SK-N-SH treated with all-trans-retinoic acid at 6 μM for 48 hours (cell line): ENCODE measurements at regions not wholly inside any gene's neighbourhood (a gene's known extent, or its start where the extent isn't known, plus 50 kb on each side); places are given as distances from the start of the nearest gene placed in this dataset.

Experiments used
- ATAC-seq: fragments of 200-7000 bp; cut with Tn5 transposase; 3 replicates; pipeline ENCODE4 v1.9.1; 2020; ENCODE audit warnings: mild to moderate bottlenecking, moderate library complexity
- ARNTL ChIP-seq: fragments of 450-650 bp; formaldehyde crosslinking; IDR thresholded peaks from 2 replicates; pipeline ENCODE4 v1.5.0; 2020; ENCODE audit warnings: low read depth, mild to moderate bottlenecking, moderate library complexity, borderline replicate concordance
- BACH2 ChIP-seq: fragments of 250-450 bp; sonication (Bioruptor Pico); IDR thresholded peaks from 2 replicates; pipeline ENCODE4 v1.9.0; 2021; ENCODE audit warnings: mild to moderate bottlenecking, borderline replicate concordance
- CSDC2 ChIP-seq: fragments of 250-450 bp; sonication (Bioruptor Pico); IDR thresholded peaks from 2 replicates; pipeline ENCODE4 v1.5.0; 2020; ENCODE audit warnings: mild to moderate bottlenecking, moderate library complexity
- ESRRG ChIP-seq: fragments of 250-450 bp; sonication (Bioruptor Pico); IDR thresholded peaks from 2 replicates; pipeline ENCODE4 v1.6.1; 2021; ENCODE audit warnings: mild to moderate bottlenecking
- GLIS3 ChIP-seq: fragments of 250-450 bp; sonication (Bioruptor Pico); IDR thresholded peaks from 2 replicates; pipeline ENCODE4 v1.5.0; 2020; ENCODE audit warnings: mild to moderate bottlenecking, moderate library complexity
- ISL1 ChIP-seq: fragments of 250-450 bp; sonication (Bioruptor Pico); IDR thresholded peaks from 2 replicates; pipeline ENCODE4 v2.1.2; 2022; ENCODE audit warnings: mild to moderate bottlenecking, moderate library complexity
- OSR1 ChIP-seq: fragments of 250-450 bp; sonication (Bioruptor Pico); IDR thresholded peaks from 2 replicates; pipeline ENCODE4 v1.8.0; 2022; ENCODE audit warnings: moderate library complexity, mild to moderate bottlenecking, inconsistent platforms
- PPARA ChIP-seq: fragments of 250-450 bp; sonication (Bioruptor Pico); IDR thresholded peaks from 2 replicates; pipeline ENCODE4 v1.5.0; 2020; ENCODE audit warnings: mild to moderate bottlenecking, borderline replicate concordance
- RARB ChIP-seq: fragments of 250-450 bp; sonication (Bioruptor Pico); IDR thresholded peaks from 2 replicates; pipeline ENCODE4 v1.8.0; 2021; ENCODE audit warnings: mild to moderate bottlenecking, moderate library complexity
- SNAI2 ChIP-seq: fragments of 250-450 bp; sonication (Bioruptor Pico); IDR thresholded peaks from 2 replicates; pipeline ENCODE4 v1.5.0; 2020; ENCODE audit warnings: mild to moderate bottlenecking, moderate library complexity
- TCF4 ChIP-seq: fragments of 250-450 bp; sonication (Bioruptor Pico); IDR thresholded peaks from 2 replicates; pipeline ENCODE4 v1.8.0; 2021; ENCODE audit warnings: mild to moderate bottlenecking, moderate library complexity, borderline replicate concordance
- TOX ChIP-seq: fragments of 250-450 bp; sonication (Bioruptor Pico); IDR thresholded peaks from 2 replicates; pipeline ENCODE4 v1.8.0; 2021; ENCODE audit warnings: mild to moderate bottlenecking, moderate library complexity, borderline replicate concordance
- ZFP30 ChIP-seq: fragments of 450-650 bp; formaldehyde crosslinking; IDR thresholded peaks from 2 replicates; pipeline ENCODE4 v1.5.0; 2022; ENCODE audit warnings: mild to moderate bottlenecking, moderate library complexity
- ZNF565 ChIP-seq: fragments of 450-650 bp; formaldehyde crosslinking; conservative IDR thresholded peaks from 2 replicates; pipeline ENCODE4 v1.5.0; 2020; ENCODE audit warnings: low read depth, mild to moderate bottlenecking, moderate library complexity
- ZNF8 ChIP-seq: fragments of 450-650 bp; formaldehyde crosslinking; IDR thresholded peaks from 2 replicates; pipeline ENCODE4 v1.5.0; 2020; ENCODE audit warnings: mild to moderate bottlenecking, moderate library complexity
- TF ChIP-seq, protein P1 (sequence below): fragments of 250-450 bp; sonication (Bioruptor Pico); IDR thresholded peaks from 2 replicates; pipeline ENCODE4 v1.8.0; 2020; ENCODE audit warnings: mild to moderate bottlenecking, moderate library complexity, borderline replicate concordance
- TF ChIP-seq, protein P2 (sequence below): fragments of 250-450 bp; sonication (Bioruptor Pico); IDR thresholded peaks from 2 replicates; pipeline ENCODE4 v1.5.0; 2020; ENCODE audit warnings: mild to moderate bottlenecking, moderate library complexity
- TF ChIP-seq, protein P3 (sequence below): fragments of 250-450 bp; sonication (Bioruptor Pico); IDR thresholded peaks from 2 replicates; pipeline ENCODE4 v1.8.0; 2021; ENCODE audit warnings: low read depth, mild to moderate bottlenecking, moderate library complexity, borderline replicate concordance
- TF ChIP-seq, protein P4 (sequence below): fragments of 250-450 bp; sonication (Bioruptor Pico); IDR thresholded peaks from 2 replicates; pipeline ENCODE4 v1.5.1; 2021; ENCODE audit warnings: mild to moderate bottlenecking, moderate library complexity

DNA sequence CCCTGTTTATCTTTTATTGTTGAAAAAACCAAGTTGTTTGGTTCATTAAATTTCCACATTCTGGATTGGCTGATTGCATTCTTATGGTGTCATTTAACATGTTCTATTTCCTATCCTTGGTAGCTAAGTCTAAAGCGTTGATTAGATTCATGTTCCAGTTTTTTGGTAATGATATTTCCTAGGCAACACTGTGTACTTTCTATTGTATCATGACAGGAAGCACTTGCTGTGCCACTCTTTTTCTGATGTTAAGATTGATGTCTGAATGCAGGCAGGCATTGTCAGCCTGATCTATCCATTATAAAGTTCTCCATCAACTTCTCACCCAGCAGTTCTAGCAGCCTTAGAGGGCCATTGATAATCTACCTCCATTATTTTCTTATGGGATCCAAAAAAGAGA, 91.1 kb upstream of the ARID2 start:
- ATAC-seq = no peak

DNA sequence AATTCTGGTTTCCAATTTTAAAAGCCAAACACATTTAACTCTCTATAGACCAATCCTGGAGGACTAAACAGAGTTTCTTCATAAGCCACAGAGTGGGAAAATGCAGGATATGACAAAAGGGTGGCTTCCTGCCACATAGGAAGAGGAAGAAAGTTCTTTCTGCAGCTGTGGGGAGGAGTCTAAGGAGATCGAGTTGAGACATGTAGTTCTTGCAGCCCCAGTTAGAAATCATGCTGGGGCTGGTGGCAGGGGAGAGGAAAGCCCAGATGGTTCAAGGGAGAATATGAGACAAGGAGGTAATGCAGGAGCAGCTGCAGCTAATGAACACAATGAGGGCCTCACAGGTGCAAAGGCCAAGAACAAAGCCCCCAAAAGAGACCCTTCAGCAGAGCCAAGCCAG, 85.0 kb upstream of the ARID2 start:
- TF ChIP-seq ISL1 (CRISPR knock-in tag) (no peak), ZNF8 (no peak), BACH2 (CRISPR knock-in tag) (no peak), RARB (CRISPR knock-in tag) (no peak), ESRRG (CRISPR knock-in tag) (no peak)
- TF ChIP-seq, protein P1, sequence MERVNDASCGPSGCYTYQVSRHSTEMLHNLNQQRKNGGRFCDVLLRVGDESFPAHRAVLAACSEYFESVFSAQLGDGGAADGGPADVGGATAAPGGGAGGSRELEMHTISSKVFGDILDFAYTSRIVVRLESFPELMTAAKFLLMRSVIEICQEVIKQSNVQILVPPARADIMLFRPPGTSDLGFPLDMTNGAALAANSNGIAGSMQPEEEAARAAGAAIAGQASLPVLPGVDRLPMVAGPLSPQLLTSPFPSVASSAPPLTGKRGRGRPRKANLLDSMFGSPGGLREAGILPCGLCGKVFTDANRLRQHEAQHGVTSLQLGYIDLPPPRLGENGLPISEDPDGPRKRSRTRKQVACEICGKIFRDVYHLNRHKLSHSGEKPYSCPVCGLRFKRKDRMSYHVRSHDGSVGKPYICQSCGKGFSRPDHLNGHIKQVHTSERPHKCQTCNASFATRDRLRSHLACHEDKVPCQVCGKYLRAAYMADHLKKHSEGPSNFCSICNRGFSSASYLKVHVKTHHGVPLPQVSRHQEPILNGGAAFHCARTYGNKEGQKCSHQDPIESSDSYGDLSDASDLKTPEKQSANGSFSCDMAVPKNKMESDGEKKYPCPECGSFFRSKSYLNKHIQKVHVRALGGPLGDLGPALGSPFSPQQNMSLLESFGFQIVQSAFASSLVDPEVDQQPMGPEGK = no peak
- TF ChIP-seq, protein P2, sequence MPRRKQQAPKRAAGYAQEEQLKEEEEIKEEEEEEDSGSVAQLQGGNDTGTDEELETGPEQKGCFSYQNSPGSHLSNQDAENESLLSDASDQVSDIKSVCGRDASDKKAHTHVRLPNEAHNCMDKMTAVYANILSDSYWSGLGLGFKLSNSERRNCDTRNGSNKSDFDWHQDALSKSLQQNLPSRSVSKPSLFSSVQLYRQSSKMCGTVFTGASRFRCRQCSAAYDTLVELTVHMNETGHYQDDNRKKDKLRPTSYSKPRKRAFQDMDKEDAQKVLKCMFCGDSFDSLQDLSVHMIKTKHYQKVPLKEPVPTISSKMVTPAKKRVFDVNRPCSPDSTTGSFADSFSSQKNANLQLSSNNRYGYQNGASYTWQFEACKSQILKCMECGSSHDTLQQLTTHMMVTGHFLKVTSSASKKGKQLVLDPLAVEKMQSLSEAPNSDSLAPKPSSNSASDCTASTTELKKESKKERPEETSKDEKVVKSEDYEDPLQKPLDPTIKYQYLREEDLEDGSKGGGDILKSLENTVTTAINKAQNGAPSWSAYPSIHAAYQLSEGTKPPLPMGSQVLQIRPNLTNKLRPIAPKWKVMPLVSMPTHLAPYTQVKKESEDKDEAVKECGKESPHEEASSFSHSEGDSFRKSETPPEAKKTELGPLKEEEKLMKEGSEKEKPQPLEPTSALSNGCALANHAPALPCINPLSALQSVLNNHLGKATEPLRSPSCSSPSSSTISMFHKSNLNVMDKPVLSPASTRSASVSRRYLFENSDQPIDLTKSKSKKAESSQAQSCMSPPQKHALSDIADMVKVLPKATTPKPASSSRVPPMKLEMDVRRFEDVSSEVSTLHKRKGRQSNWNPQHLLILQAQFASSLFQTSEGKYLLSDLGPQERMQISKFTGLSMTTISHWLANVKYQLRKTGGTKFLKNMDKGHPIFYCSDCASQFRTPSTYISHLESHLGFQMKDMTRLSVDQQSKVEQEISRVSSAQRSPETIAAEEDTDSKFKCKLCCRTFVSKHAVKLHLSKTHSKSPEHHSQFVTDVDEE (CRISPR knock-in tag) = no peak
- TF ChIP-seq, all 23 proteins: peak for 0
- ATAC-seq = no peak

More for the DNA sequence above, 91.1 kb upstream of the ARID2 start:
- no peak for TF ChIP-seq OSR1 (CRISPR knock-in tag)
- TF ChIP-seq TCF4 (CRISPR knock-in tag) = no peak
- TF ChIP-seq, protein P3, sequence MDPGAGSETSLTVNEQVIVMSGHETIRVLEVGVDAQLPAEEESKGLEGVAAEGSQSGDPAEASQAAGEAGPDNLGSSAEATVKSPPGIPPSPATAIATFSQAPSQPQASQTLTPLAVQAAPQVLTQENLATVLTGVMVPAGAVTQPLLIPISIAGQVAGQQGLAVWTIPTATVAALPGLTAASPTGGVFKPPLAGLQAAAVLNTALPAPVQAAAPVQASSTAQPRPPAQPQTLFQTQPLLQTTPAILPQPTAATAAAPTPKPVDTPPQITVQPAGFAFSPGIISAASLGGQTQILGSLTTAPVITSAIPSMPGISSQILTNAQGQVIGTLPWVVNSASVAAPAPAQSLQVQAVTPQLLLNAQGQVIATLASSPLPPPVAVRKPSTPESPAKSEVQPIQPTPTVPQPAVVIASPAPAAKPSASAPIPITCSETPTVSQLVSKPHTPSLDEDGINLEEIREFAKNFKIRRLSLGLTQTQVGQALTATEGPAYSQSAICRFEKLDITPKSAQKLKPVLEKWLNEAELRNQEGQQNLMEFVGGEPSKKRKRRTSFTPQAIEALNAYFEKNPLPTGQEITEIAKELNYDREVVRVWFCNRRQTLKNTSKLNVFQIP (CRISPR knock-in tag) = no peak
- no peak for TF ChIP-seq CSDC2 (CRISPR knock-in tag)
- TF ChIP-seq, protein P4, sequence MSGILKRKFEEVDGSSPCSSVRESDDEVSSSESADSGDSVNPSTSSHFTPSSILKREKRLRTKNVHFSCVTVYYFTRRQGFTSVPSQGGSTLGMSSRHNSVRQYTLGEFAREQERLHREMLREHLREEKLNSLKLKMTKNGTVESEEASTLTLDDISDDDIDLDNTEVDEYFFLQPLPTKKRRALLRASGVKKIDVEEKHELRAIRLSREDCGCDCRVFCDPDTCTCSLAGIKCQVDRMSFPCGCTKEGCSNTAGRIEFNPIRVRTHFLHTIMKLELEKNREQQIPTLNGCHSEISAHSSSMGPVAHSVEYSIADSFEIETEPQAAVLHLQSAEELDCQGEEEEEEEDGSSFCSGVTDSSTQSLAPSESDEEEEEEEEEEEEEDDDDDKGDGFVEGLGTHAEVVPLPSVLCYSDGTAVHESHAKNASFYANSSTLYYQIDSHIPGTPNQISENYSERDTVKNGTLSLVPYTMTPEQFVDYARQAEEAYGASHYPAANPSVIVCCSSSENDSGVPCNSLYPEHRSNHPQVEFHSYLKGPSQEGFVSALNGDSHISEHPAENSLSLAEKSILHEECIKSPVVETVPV (CRISPR knock-in tag) = no peak
- no peak for TF ChIP-seq ZNF8
- TF ChIP-seq, protein P1 = no peak
- TF ChIP-seq ZFP30 (CRISPR knock-in tag) = no peak
- TF ChIP-seq TOX (CRISPR knock-in tag) = no peak
- TF ChIP-seq ARNTL = no peak
- no peak for TF ChIP-seq PPARA (CRISPR knock-in tag)
- TF ChIP-seq SNAI2 = no peak
- TF ChIP-seq, protein P2 (CRISPR knock-in tag) = no peak
- TF ChIP-seq BACH2 (CRISPR knock-in tag) = no peak
- no peak for TF ChIP-seq ISL1 (CRISPR knock-in tag)
- no peak for TF ChIP-seq ESRRG (CRISPR knock-in tag)
- no peak for TF ChIP-seq RARB (CRISPR knock-in tag)
- TF ChIP-seq ZNF565 (CRISPR knock-in tag) = no peak
- no peak for TF ChIP-seq GLIS3 (CRISPR knock-in tag)
